ENCODE measurements at regions not wholly inside any gene's neighbourhood (a gene's known extent, or its start where the extent isn't known, plus 50 kb on each side); places are given as distances from the start of the nearest gene placed in this dataset.

GRCh38 chr3:187925326-187925725 is 180.1 kb upstream of the BCL6 start:
- H3K27ac ChIP-seq = no peak overlapping the region

GRCh38 chr3:187926620-187927019 is 181.4 kb upstream of the BCL6 start:
- no peak overlapping the region for H3K27ac ChIP-seq
- no peak for TF ChIP-seq CTCF (conservative IDR thresholded peaks at IDR 0.05)

More at GRCh38 chr3:187925326-187925725, 180.1 kb upstream of the BCL6 start:
- no peak for TF ChIP-seq CTCF (conservative IDR thresholded peaks at IDR 0.05)

- H3K27ac ChIP-seq = no peak overlapping the region
- no peak for TF ChIP-seq CTCF (conservative IDR thresholded peaks at IDR 0.05)
These were observed 182.3 kb upstream of the BCL6 start for GRCh38 chr3:187927565-187927964.

GRCh38 chr3:187929112-187929816 is 184.0 kb upstream of the BCL6 start:
- H3K27ac ChIP-seq = no peak overlapping the region

GRCh38 chr3:187930021-187930420 is 184.8 kb upstream of the BCL6 start:
- no peak overlapping the region for H3K27ac ChIP-seq
- TF ChIP-seq CTCF (conservative IDR thresholded peaks at IDR 0.05) = no peak

More at GRCh38 chr3:187929112-187929816, 184.0 kb upstream of the BCL6 start:
- no peak for TF ChIP-seq CTCF (conservative IDR thresholded peaks at IDR 0.05)

- no peak for TF ChIP-seq CTCF (conservative IDR thresholded peaks at IDR 0.05)
- H3K27ac ChIP-seq = no peak overlapping the region
These were observed 185.8 kb upstream of the BCL6 start for GRCh38 chr3:187931101-187931500.

- no peak for TF ChIP-seq CTCF (conservative IDR thresholded peaks at IDR 0.05)
- no peak overlapping the region for H3K27ac ChIP-seq
These were observed 186.6 kb upstream of the BCL6 start for GRCh38 chr3:187931770-187932278.

Data from VCaP (cell line).